ENCODE measurements at regions not wholly inside any gene's neighbourhood (a gene's known extent, or its start where the extent isn't known, plus 50 kb on each side); places are given as distances from the start of the nearest gene placed in this dataset.

- WGBS (ENCODE audit: insufficient coverage) = 100% methylated on average over 3 of the region's 5 CpGs
These were observed 159.1 kb upstream of the HS3ST1 start for GRCh38 chr4:11587797-11588196.

GRCh38 chr4:11585506-11585905 is 156.8 kb upstream of the HS3ST1 start:
- Mint-ChIP-seq H3K36me3 (no peaks in the 10 kb centered on the region), H3K4me3 (no peak overlapping the region), H3K9me3 (peaks cover 4 to 21% (median 15%) of the 10 kb centered on the region in 7 donors), H3K27ac (no peak overlapping the region), H3K27me3 (ENCODE audit: low read depth in 3 of 3) (peaks cover 0 to 3% (median 1%) of the 10 kb centered on the region in 3 donors), H3K4me1 (no peaks in the 10 kb centered on the region)
- 0% methylated on average over 1 of the region's 1 CpG for WGBS (ENCODE audit: insufficient coverage)
- Histone ChIP-seq H3K36me3 (replicated peaks in 1 of 2; ENCODE audit: control insufficient read depth in 1 of 2, insufficient read depth in 2 of 2, low read length in 2 of 2) (no peaks in the 10 kb centered on the region), H3K27me3 (ENCODE audit: control insufficient read depth in 2 of 2, insufficient read depth in 2 of 2, low read length in 2 of 2) (no peaks in the 10 kb centered on the region), H4K20me1 (ENCODE audit: insufficient read depth, low read length) (no peaks in the 10 kb centered on the region), H3K27ac (ENCODE audit: low read depth in 1 of 2, low read length in 2 of 2) (no peak overlapping the region), H3K9me3 (replicated peaks in 1 of 2; ENCODE audit: control insufficient read depth in 1 of 2, insufficient read depth in 1 of 2, low read length in 2 of 2) (peaks cover 0 to 5% of the 10 kb centered on the region in 2 donors), H3K4me2 (replicated peaks; ENCODE audit: extremely low read depth, low read length, poor library complexity, severe bottlenecking) (no peak overlapping the region), H3K79me2 (ENCODE audit: insufficient read depth, low read length) (no peaks in the 10 kb centered on the region), H3K4me3 (replicated peaks in 1 of 3; ENCODE audit: low read depth in 2 of 3, low read length in 3 of 3) (no peak overlapping the region), H3K4me1 (ENCODE audit: control insufficient read depth in 1 of 2, insufficient read depth in 2 of 2, low read length in 2 of 2) (no peaks in the 10 kb centered on the region), H2AFZ (ENCODE audit: insufficient read depth, low read depth, low read length, poor library complexity, severe bottlenecking) (no peak overlapping the region), H3K9ac (ENCODE audit: insufficient read depth, low read length, poor library complexity, severe bottlenecking) (no peak overlapping the region)
- no peak for TF ChIP-seq CTCF (IDR thresholded peaks at IDR 0.05)
- no peak for DNase-seq
- intact Hi-C loops (cut with micrococcal nuclease) = no loop called here

More at GRCh38 chr4:11587797-11588196, 159.1 kb upstream of the HS3ST1 start:
- Histone ChIP-seq H3K4me2 (replicated peaks; ENCODE audit: extremely low read depth, low read length, poor library complexity, severe bottlenecking) (no peak overlapping the region), H3K9ac (ENCODE audit: insufficient read depth, low read length, poor library complexity, severe bottlenecking) (no peak overlapping the region), H3K27ac (ENCODE audit: low read depth in 1 of 2, low read length in 2 of 2) (no peak overlapping the region), H3K36me3 (replicated peaks in 1 of 2; ENCODE audit: control insufficient read depth in 1 of 2, insufficient read depth in 2 of 2, low read length in 2 of 2) (no peaks in the 10 kb centered on the region), H3K27me3 (ENCODE audit: control insufficient read depth in 2 of 2, insufficient read depth in 2 of 2, low read length in 2 of 2) (no peaks in the 10 kb centered on the region), H3K9me3 (replicated peaks in 1 of 2; ENCODE audit: control insufficient read depth in 1 of 2, insufficient read depth in 1 of 2, low read length in 2 of 2) (peaks cover 0 to 5% of the 10 kb centered on the region in 2 donors), H3K4me3 (replicated peaks in 1 of 3; ENCODE audit: low read depth in 2 of 3, low read length in 3 of 3) (no peak overlapping the region), H4K20me1 (ENCODE audit: insufficient read depth, low read length) (no peaks in the 10 kb centered on the region), H2AFZ (ENCODE audit: insufficient read depth, low read depth, low read length, poor library complexity, severe bottlenecking) (no peak overlapping the region), H3K79me2 (ENCODE audit: insufficient read depth, low read length) (no peaks in the 10 kb centered on the region), H3K4me1 (ENCODE audit: control insufficient read depth in 1 of 2, insufficient read depth in 2 of 2, low read length in 2 of 2) (no peaks in the 10 kb centered on the region)
- intact Hi-C loops (cut with micrococcal nuclease) = no loop called here
- H3K4me3 Mint-ChIP-seq = no peak overlapping the region
- H3K9me3 Mint-ChIP-seq = peaks cover 0 to 7% (median 5%) of the 10 kb centered on the region in 7 donors
- no peaks in the 10 kb centered on the region for H3K27me3 Mint-ChIP-seq (ENCODE audit: low read depth in 3 of 3)
- no peak for DNase-seq
- H3K27ac Mint-ChIP-seq = no peak overlapping the region
- H3K4me1 Mint-ChIP-seq = no peaks in the 10 kb centered on the region
- no peak for TF ChIP-seq CTCF (IDR thresholded peaks at IDR 0.05)
- H3K36me3 Mint-ChIP-seq = no peaks in the 10 kb centered on the region
